Suppressor macrophage treated with lipopolysaccharide for 1 hour (primary cell): ENCODE measurements at regions not wholly inside any gene's neighbourhood (a gene's known extent, or its start where the extent isn't known, plus 50 kb on each side); places are given as distances from the start of the nearest gene placed in this dataset.
A peak's percentile ranks its signal among the peaks of the same experiment; 100 is the strongest.
"Not testable (repeated sequence)": the region's sequence is repeated elsewhere in the genome, so short reads cannot be mapped to it uniquely, and the experiment has no call there.

ENCODE experiments used
- DNase-seq, 3 donors: peaks; one replicate each; pipeline ENCODE4 v3.0.0-alpha.2; 2020 to 2022

GRCh38 chr12:33703221-33703620 lies 263.6 kb upstream of the SYT10 start:
- no peak for DNase-seq

GRCh38 chr12:33706927-33707326 lies 267.3 kb upstream of the SYT10 start:
- DNase-seq: no peak

- DNase-seq: no peak
These were observed 269.3 kb upstream of the SYT10 start for GRCh38 chr12:33708935-33709334.

GRCh38 chr12:33710548-33710947 lies 270.9 kb upstream of the SYT10 start:
- no peak for DNase-seq

- DNase-seq: no peak
These were observed 279.0 kb upstream of the SYT10 start for GRCh38 chr12:33718631-33719030.

GRCh38 chr12:33721561-33721960 lies 281.9 kb upstream of the SYT10 start:
- no peak for DNase-seq

GRCh38 chr12:33724867-33725266 lies 285.2 kb upstream of the SYT10 start:
- DNase-seq: no peak

GRCh38 chr12:33734871-33735270 lies 287.4 kb upstream of the ALG10 start:
- DNase-seq: no peak

GRCh38 chr12:33752854-33753253 lies 269.4 kb upstream of the ALG10 start:
- no peak for DNase-seq

GRCh38 chr12:33757701-33758100 lies 264.6 kb upstream of the ALG10 start:
- no peak for DNase-seq

- DNase-seq: no peak
These were observed 263.0 kb upstream of the ALG10 start for GRCh38 chr12:33759279-33759678.

- no peak for DNase-seq
These were observed 259.0 kb upstream of the ALG10 start for GRCh38 chr12:33763331-33763730.

- no peak for DNase-seq
These were observed 251.6 kb upstream of the ALG10 start for GRCh38 chr12:33770652-33771051.

GRCh38 chr12:33771889-33772288 lies 250.4 kb upstream of the ALG10 start:
- DNase-seq: no peak

- DNase-seq: not testable (repeated sequence)
These were observed 249.2 kb upstream of the ALG10 start for GRCh38 chr12:33773091-33773490.

GRCh38 chr12:33786532-33786931 lies 235.8 kb upstream of the ALG10 start:
- no peak for DNase-seq

GRCh38 chr12:33794954-33795353 lies 227.3 kb upstream of the ALG10 start:
- no peak for DNase-seq

- DNase-seq: no peak
These were observed 226.8 kb upstream of the ALG10 start for GRCh38 chr12:33795536-33795935.

- no peak for DNase-seq
These were observed 208.8 kb upstream of the ALG10 start for GRCh38 chr12:33813536-33813935.

GRCh38 chr12:33817713-33818112 lies 204.6 kb upstream of the ALG10 start:
- DNase-seq: no peak

- DNase-seq: no peak
These were observed 204.0 kb upstream of the ALG10 start for GRCh38 chr12:33818313-33818712.

- DNase-seq: no peak
These were observed 196.9 kb upstream of the ALG10 start for GRCh38 chr12:33825442-33825841.

GRCh38 chr12:33825986-33826602 lies 196.2 kb upstream of the ALG10 start:
- DNase-seq: peak in 1 of 3 donors; percentile 14

GRCh38 chr12:33828326-33828725 lies 194.0 kb upstream of the ALG10 start:
- peak in 1 of 3 donors; percentile 2 for DNase-seq

- peak in 1 of 3 donors; percentile 5 for DNase-seq
These were observed 192.2 kb upstream of the ALG10 start for GRCh38 chr12:33830070-33830469.

- no peak for DNase-seq
These were observed 189.4 kb upstream of the ALG10 start for GRCh38 chr12:33832900-33833299.
